ENCODE measurements at regions not wholly inside any gene's neighbourhood (a gene's known extent, or its start where the extent isn't known, plus 50 kb on each side); places are given as distances from the start of the nearest gene placed in this dataset.

DNA sequence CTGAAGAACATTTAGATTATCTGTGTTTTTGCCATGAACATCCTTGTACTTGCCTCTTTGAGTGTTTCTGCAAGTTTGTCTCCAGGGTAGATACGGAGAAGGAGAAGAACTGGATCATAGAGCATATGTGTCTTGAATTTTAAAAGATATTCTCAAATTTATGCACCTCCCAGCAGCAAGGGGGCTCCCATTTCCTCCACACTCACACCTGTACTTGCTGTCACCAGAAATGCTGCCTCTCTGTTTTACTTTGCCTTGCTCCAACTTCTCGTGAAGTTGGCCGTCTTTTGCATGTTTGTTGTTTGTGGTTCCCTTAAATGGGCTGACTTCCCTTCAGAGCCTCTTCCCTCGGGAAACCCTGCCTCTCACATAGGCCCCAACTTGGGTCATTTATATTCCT, 171.0 kb downstream of the TFAP2C start:
- in situ Hi-C loops (cut with MboI) (no loop called here), intact Hi-C loops (cut with micrococcal nuclease; ENCODE audit: unreplicated experiment) (no loop called here)
- ChIA-PET POLR2A (no interaction called here), SMC1A (ENCODE audit: uncharacterized antibody, unreplicated experiment) (no interaction called here), CTCF (no interaction called here), RAD21 (ENCODE audit: unreplicated experiment) (no interaction called here)
- Histone ChIP-seq H3K4me1 (ENCODE audit: control insufficient read depth, insufficient read depth, low read length) (no peaks in the 10 kb centered on the region), H3K27ac (ENCODE audit: control insufficient read depth, insufficient read depth) (no peak overlapping the region), H3K4me2 (ENCODE audit: control insufficient read depth, insufficient read depth) (no peak overlapping the region), H3K4me3 (no peak overlapping the region), H3K79me2 (ENCODE audit: control insufficient read depth, insufficient read depth, low read length) (no peaks in the 10 kb centered on the region), H3K9me3 (replicated peaks; ENCODE audit: control insufficient read depth, insufficient read depth, low read length) (no peaks in the 10 kb centered on the region), H3K9ac (ENCODE audit: control insufficient read depth, insufficient read depth, low read length) (no peak overlapping the region), H3K36me3 (ENCODE audit: control insufficient read depth in 2 of 2, insufficient read depth in 2 of 2, low read length in 1 of 2) (no peaks in the 10 kb centered on the region), H4K20me1 (ENCODE audit: control insufficient read depth, insufficient read depth) (no peaks in the 10 kb centered on the region), H2AFZ (ENCODE audit: control insufficient read depth, low read depth, low read length) (no peak overlapping the region), H3K27me3 (replicated peaks in 1 of 2; ENCODE audit: control insufficient read depth in 2 of 2, insufficient read depth in 2 of 2, low read length in 1 of 2) (no peaks in the 10 kb centered on the region; a peak in 1 of 4 replicates)
- FAIRE-seq (no peak), ATAC-seq (no peak), DNase-seq (ENCODE audit: low read depth, low spot score) (no peak)
- BruUV-seq (replicated peaks): no TSS peak
- TF ChIP-seq, protein P1, sequence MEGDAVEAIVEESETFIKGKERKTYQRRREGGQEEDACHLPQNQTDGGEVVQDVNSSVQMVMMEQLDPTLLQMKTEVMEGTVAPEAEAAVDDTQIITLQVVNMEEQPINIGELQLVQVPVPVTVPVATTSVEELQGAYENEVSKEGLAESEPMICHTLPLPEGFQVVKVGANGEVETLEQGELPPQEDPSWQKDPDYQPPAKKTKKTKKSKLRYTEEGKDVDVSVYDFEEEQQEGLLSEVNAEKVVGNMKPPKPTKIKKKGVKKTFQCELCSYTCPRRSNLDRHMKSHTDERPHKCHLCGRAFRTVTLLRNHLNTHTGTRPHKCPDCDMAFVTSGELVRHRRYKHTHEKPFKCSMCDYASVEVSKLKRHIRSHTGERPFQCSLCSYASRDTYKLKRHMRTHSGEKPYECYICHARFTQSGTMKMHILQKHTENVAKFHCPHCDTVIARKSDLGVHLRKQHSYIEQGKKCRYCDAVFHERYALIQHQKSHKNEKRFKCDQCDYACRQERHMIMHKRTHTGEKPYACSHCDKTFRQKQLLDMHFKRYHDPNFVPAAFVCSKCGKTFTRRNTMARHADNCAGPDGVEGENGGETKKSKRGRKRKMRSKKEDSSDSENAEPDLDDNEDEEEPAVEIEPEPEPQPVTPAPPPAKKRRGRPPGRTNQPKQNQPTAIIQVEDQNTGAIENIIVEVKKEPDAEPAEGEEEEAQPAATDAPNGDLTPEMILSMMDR (IDR thresholded peaks at IDR 0.05 in 2 of 3, conservative IDR thresholded peaks at IDR 0.05 in 1 of 3; ENCODE audit: control insufficient read depth in 2 of 3, extremely low read depth in 1 of 3, insufficient read depth in 1 of 3, low read depth in 3 of 3, low read length in 3 of 3): peak in 1 of 3 experiments; percentile 9; a peak in 1 of 6 replicates
- TF ChIP-seq CREM (IDR thresholded peaks at IDR 0.05; ENCODE audit: low read depth): no peak
- WGBS (ENCODE audit: insufficient coverage, insufficient replicate concordance, low lambda C conversion rate, missing lambda C conversion rate): 17% methylated on average over 4 of the region's 4 CpGs

- in situ Hi-C loops (cut with MboI) (no loop called here), intact Hi-C loops (cut with micrococcal nuclease; ENCODE audit: unreplicated experiment) (no loop called here)
- no peak for DNase-seq (ENCODE audit: low read depth, low spot score)
- H3K9me3 ChIP-seq (replicated peaks; ENCODE audit: control insufficient read depth, insufficient read depth, low read length): no peaks in the 10 kb centered on the region
- H3K4me2 ChIP-seq (ENCODE audit: control insufficient read depth, insufficient read depth): no peak overlapping the region
- H3K79me2 ChIP-seq (ENCODE audit: control insufficient read depth, insufficient read depth, low read length): no peaks in the 10 kb centered on the region
- CTCF ChIA-PET: no interaction called here
- WGBS (ENCODE audit: insufficient coverage, insufficient replicate concordance, low lambda C conversion rate, missing lambda C conversion rate): 38% methylated on average over 19 of the region's 19 CpGs
- H3K4me3 ChIP-seq: no peak overlapping the region
- no TSS peak for BruUV-seq (replicated peaks)
- no peak overlapping the region for H2AFZ ChIP-seq (ENCODE audit: control insufficient read depth, low read depth, low read length)
- SMC1A ChIA-PET (ENCODE audit: uncharacterized antibody, unreplicated experiment): no interaction called here
- H3K4me1 ChIP-seq (ENCODE audit: control insufficient read depth, insufficient read depth, low read length): no peaks in the 10 kb centered on the region
- no peak for ATAC-seq
- H3K27me3 ChIP-seq (replicated peaks in 1 of 2; ENCODE audit: control insufficient read depth in 2 of 2, insufficient read depth in 2 of 2, low read length in 1 of 2): no peaks in the 10 kb centered on the region; a peak in 1 of 4 replicates
- FAIRE-seq: no peak
- RAD21 ChIA-PET (ENCODE audit: unreplicated experiment): no interaction called here
- H3K9ac ChIP-seq (ENCODE audit: control insufficient read depth, insufficient read depth, low read length): no peak overlapping the region
- POLR2A ChIA-PET: no interaction called here
- H3K27ac ChIP-seq (ENCODE audit: control insufficient read depth, insufficient read depth): no peak overlapping the region
- no peaks in the 10 kb centered on the region for H3K36me3 ChIP-seq (ENCODE audit: control insufficient read depth in 2 of 2, insufficient read depth in 2 of 2, low read length in 1 of 2)
- H4K20me1 ChIP-seq (ENCODE audit: control insufficient read depth, insufficient read depth): no peaks in the 10 kb centered on the region
- no peak for TF ChIP-seq BMI1 (IDR thresholded peaks at IDR 0.05; ENCODE audit: borderline replicate concordance)
- no peak for TF ChIP-seq RBBP5 (conservative IDR thresholded peaks at IDR 0.05)
- TF ChIP-seq HDAC6 (IDR thresholded peaks at IDR 0.05; ENCODE audit: unreplicated experiment): no peak
- no peak for TF ChIP-seq NR2C1 (IDR thresholded peaks at IDR 0.05)
- no peak for TF ChIP-seq SMC3 (IDR thresholded peaks at IDR 0.05; ENCODE audit: borderline replicate concordance, low read length)
- TF ChIP-seq, protein P2, sequence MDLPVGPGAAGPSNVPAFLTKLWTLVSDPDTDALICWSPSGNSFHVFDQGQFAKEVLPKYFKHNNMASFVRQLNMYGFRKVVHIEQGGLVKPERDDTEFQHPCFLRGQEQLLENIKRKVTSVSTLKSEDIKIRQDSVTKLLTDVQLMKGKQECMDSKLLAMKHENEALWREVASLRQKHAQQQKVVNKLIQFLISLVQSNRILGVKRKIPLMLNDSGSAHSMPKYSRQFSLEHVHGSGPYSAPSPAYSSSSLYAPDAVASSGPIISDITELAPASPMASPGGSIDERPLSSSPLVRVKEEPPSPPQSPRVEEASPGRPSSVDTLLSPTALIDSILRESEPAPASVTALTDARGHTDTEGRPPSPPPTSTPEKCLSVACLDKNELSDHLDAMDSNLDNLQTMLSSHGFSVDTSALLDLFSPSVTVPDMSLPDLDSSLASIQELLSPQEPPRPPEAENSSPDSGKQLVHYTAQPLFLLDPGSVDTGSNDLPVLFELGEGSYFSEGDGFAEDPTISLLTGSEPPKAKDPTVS (IDR thresholded peaks at IDR 0.05; ENCODE audit: low read depth, low read length): no peak
- no peak for TF ChIP-seq CHD1 (IDR thresholded peaks at IDR 0.05; ENCODE audit: low read depth, low read length)
- TF ChIP-seq POU2F2 (IDR thresholded peaks at IDR 0.05; ENCODE audit: borderline replicate concordance, low read depth, low read length): no peak
- TF ChIP-seq CBX5 (IDR thresholded peaks at IDR 0.05; ENCODE audit: low read depth): no peak
- no peak for TF ChIP-seq WRNIP1 (IDR thresholded peaks at IDR 0.05; ENCODE audit: borderline replicate concordance, low read depth, low read length)
- TF ChIP-seq CBX3 (IDR thresholded peaks at IDR 0.05; ENCODE audit: borderline replicate concordance, low read depth): no peak
- TF ChIP-seq, protein P3, sequence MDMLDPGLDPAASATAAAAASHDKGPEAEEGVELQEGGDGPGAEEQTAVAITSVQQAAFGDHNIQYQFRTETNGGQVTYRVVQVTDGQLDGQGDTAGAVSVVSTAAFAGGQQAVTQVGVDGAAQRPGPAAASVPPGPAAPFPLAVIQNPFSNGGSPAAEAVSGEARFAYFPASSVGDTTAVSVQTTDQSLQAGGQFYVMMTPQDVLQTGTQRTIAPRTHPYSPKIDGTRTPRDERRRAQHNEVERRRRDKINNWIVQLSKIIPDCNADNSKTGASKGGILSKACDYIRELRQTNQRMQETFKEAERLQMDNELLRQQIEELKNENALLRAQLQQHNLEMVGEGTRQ (IDR thresholded peaks at IDR 0.05; ENCODE audit: borderline replicate concordance, low read depth, low read length): no peak
These were observed 173.1 kb downstream of the TFAP2C start for GRCh38 chr20:56801971-56802755.
